ENCODE measurements at regions not wholly inside any gene's neighbourhood (a gene's known extent, or its start where the extent isn't known, plus 50 kb on each side); places are given as distances from the start of the nearest gene placed in this dataset.

DNA sequence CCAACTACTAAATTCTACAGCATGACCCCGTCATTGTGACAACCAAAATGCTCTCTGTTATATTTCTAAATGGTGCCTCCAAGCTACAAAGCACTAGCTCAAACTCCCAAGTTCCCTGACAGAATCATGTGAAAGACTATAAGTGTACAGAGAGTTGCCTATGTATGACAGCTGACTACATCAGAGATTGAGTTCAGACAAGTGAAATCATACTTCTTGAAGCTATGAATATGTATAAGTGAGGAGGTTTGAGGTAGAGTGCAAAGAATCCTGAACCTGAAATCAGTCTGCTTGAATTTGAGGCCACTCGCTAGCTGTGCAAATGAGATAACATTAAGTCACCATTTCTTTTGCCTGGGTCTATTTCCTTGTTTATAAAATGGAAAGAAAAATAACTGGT is 63.9 kb upstream of the TP63 start:
- TF ChIP-seq ZBTB7A (IDR thresholded peaks at IDR 0.05; ENCODE audit: low read depth) (no peak), CEBPB (IDR thresholded peaks at IDR 0.05) (no peak), FOXM1 (IDR thresholded peaks at IDR 0.05; ENCODE audit: borderline replicate concordance, low read depth) (no peak), CREB1 (IDR thresholded peaks at IDR 0.05; ENCODE audit: low read depth) (no peak)

Measured in Ishikawa (cell line).